ENCODE measurements at regions not wholly inside any gene's neighbourhood (a gene's known extent, or its start where the extent isn't known, plus 50 kb on each side); places are given as distances from the start of the nearest gene placed in this dataset.

GRCh38 chr2:145736871-145737270 is 1217.0 kb upstream of the ZEB2 start:
- TF ChIP-seq SIN3A (IDR thresholded peaks at IDR 0.05; ENCODE audit: low read depth) (no peak), REST (IDR thresholded peaks at IDR 0.05; ENCODE audit: low read depth) (no peak), CTCF (IDR thresholded peaks at IDR 0.05 in 2 of 3, conservative IDR thresholded peaks at IDR 0.05 in 1 of 3; ENCODE audit: borderline replicate concordance in 1 of 3, insufficient read depth in 1 of 3, low read depth in 2 of 3, low read length in 2 of 3) (no peak), JUND (IDR thresholded peaks at IDR 0.05) (no peak), EZH2 (IDR thresholded peaks at IDR 0.05) (no peak), EZH2phosphoT487 (IDR thresholded peaks at IDR 0.05; ENCODE audit: borderline replicate concordance) (no peak), YY1 (IDR thresholded peaks at IDR 0.05; ENCODE audit: extremely low read depth, insufficient replicate concordance, low read depth, low read length) (no peak)
